Fibroblast of the aortic adventitia (primary cell): ENCODE measurements at regions not wholly inside any gene's neighbourhood (a gene's known extent, or its start where the extent isn't known, plus 50 kb on each side); places are given as distances from the start of the nearest gene placed in this dataset.
A peak's percentile ranks its signal among the peaks of the same experiment; 100 is the strongest.

ENCODE experiments used
- DNase-seq: peaks from one replicate; pipeline ENCODE4 v3.0.0-alpha.2; 2010; ENCODE audit warnings: low read depth
- H3K4me3 ChIP-seq: 2 replicates; pipeline ENCODE4 v1.5.1; 2011; ENCODE audit warnings: low read depth, mild to moderate bottlenecking, control low read depth, low read length, moderate library complexity
- TF ChIP-seq, protein P1 (sequence below): IDR thresholded peaks from 2 replicates; pipeline ENCODE4 v1.5.1; 2011; ENCODE audit warnings: mild to moderate bottlenecking, low read length, control low read depth, inconsistent platforms; ENCODE audit not compliant: insufficient read depth

DNA sequence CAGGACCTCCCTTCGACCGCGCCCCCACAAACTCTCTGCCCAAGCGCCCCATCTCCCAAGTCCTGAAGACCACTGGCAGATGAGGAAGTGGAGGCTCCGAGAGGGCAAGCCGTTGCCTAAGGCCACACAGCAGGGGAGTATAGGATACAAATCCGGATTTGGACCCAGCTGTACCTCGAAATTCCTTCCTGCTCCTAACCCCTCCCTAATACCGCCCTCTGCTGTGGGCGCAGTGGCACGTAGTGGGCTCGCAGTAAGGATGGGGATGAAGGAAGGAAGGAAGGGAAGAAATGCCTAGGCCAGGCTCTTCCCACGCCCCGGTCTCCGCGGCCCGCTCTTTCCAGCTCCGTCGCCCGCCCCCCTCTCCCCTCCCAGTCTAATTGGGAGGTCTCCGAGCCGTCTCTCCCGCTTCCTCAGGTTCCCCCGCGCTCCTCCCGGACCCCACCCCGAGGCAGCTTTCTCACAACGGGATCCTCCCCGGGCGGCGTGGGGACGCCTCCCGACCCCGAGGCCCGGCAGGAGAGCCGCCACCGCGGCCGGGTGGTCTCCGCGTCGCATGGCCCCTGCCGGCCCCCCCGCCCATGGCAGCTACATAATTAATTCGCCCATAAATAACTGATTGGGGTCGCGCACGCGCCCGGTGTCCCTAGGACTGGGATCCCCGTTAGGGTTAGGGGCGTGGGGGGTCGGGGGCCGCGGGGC is 138.9 kb downstream of the C9orf50 start:
- TF ChIP-seq, protein P1, sequence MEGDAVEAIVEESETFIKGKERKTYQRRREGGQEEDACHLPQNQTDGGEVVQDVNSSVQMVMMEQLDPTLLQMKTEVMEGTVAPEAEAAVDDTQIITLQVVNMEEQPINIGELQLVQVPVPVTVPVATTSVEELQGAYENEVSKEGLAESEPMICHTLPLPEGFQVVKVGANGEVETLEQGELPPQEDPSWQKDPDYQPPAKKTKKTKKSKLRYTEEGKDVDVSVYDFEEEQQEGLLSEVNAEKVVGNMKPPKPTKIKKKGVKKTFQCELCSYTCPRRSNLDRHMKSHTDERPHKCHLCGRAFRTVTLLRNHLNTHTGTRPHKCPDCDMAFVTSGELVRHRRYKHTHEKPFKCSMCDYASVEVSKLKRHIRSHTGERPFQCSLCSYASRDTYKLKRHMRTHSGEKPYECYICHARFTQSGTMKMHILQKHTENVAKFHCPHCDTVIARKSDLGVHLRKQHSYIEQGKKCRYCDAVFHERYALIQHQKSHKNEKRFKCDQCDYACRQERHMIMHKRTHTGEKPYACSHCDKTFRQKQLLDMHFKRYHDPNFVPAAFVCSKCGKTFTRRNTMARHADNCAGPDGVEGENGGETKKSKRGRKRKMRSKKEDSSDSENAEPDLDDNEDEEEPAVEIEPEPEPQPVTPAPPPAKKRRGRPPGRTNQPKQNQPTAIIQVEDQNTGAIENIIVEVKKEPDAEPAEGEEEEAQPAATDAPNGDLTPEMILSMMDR, result peak; percentile 23
- peak overlapping the region; percentile 39 for H3K4me3 ChIP-seq
- DNase-seq, result no peak

DNA sequence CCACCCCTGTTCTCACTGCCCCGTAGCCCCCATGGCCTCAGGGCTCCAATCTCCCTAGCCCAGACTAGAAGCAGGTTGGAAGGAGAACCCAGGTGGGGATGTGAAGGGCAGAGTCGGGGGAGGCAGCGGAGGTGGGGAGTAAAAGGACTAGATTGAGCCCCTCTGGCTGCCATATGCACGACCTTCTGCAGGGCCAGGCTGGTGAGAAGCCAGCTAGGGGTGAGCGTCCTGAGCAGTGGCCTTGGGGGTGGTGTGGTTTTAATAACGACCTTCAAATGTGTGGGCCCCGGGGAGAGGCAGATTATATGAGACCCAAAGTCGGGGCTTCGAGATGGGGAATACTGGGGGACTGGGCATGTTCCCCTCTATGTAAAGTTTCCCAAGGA is 139.5 kb downstream of the C9orf50 start:
- no peak overlapping the region for H3K4me3 ChIP-seq
- TF ChIP-seq, protein P1, result no peak
- no peak for DNase-seq

DNA sequence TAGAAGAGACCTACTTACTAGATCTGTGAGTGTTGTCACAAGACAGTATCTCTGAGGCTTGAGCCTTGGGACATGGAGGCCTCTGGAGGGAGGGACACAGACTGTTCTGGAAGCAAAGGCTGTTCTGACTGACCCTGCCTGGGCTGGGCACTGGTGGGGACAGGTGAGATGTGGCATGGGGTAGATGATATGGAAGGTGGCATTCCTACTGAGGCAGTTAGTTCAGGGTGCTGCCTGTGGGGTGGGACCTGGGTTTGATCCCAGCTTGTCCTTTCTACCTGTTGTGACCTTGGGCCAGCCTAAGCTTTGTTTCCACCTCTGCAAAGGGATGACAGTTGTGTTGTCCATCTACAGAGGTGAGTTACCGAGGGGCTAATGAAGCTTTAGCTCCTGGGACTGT is 140.2 kb downstream of the C9orf50 start:
- DNase-seq, result no peak
- TF ChIP-seq, protein P1, result no peak
- H3K4me3 ChIP-seq, result no peak overlapping the region

DNA sequence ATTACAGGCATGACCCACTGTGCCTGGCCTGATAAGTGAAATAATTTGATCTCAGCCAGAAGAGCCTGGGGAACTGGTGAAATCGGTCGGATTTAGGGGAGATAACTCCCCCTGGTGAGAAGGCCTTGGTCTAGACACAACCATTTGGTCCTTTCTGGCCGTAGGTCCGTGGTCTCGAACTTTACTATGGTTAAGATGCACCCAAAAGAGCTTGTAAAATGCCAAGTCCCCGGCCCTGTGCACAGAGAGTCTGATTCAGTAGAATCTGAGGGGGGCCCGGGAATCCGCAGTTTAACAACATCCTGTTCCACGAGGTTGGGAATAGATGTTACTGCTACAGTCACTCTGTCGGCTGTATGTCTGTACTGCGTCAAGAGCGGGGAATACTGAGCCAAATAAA is 140.7 kb downstream of the C9orf50 start:
- TF ChIP-seq, protein P1, result peak; percentile 34
- DNase-seq, result peak; percentile 75
- H3K4me3 ChIP-seq, result no peak overlapping the region

DNA sequence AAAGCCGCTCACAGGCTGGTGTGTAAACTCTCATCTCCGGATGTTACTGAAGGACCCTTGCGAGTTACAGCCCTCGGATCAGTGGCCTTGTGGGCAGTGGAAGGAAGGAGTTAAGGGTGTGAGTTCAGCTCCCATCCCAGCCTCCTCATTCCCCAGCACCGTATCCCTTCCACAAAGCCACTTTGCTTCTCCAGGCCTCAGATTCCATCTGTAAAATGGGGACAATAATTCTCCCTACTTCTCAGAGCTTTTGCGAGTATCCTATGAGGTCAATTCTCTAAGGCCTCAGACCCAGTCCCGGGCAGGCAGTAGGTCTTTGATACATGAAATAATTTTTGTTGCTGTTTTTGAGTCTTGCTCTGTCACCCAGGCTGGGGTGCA is 141.3 kb downstream of the C9orf50 start:
- no peak overlapping the region for H3K4me3 ChIP-seq
- no peak for DNase-seq
- TF ChIP-seq, protein P1, result no peak

DNA sequence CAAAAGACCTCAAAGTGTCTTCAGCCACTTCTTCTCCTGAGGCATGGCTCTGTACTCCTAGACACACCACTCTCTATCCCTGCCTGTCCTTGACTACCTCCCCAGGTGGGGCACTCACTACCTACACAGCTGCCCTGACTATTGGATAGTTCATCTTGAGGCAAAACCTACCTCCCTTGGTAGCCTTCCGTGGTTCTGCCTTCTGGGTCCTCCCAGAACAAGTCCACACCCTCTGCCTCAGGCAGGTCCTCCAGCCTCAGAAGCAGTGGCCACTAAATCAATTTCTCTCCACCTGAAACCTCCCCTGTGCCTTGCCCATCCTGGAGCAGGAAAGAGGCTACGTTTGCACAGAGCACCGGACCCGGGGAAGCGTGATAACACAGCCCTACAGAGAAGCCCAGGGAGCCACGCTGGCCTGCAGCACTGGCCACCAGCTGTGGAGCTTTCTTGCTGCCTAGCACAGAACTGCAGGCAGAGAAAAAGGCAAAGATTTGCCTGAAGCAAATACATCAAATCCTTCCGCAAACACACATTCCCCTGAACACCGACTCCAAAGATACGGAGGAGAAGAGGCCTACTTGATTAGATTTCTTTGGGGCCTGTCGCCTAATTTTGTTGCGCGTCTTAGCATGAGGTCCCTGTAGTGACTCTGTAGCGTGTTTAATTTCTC is 141.8 kb downstream of the C9orf50 start:
- DNase-seq, result no peak
- no peak overlapping the region for H3K4me3 ChIP-seq
- TF ChIP-seq, protein P1, result no peak
